ENCODE measurements at regions not wholly inside any gene's neighbourhood (a gene's known extent, or its start where the extent isn't known, plus 50 kb on each side); places are given as distances from the start of the nearest gene placed in this dataset.
"Not testable (repeated sequence)": the region's sequence is repeated elsewhere in the genome, so short reads cannot be mapped to it uniquely, and the experiment has no call there.

GRCh38 chr9:135305546-135306180 is 173.9 kb upstream of the PPP1R26 start:
- DNase-seq (ENCODE audit: low spot score) (peak; percentile 30), ATAC-seq (no peak)

- ATAC-seq (no peak), DNase-seq (ENCODE audit: low spot score) (peak; percentile 28)
Observed at GRCh38 chr9:135306699-135307098, 172.9 kb upstream of the PPP1R26 start.

DNA sequence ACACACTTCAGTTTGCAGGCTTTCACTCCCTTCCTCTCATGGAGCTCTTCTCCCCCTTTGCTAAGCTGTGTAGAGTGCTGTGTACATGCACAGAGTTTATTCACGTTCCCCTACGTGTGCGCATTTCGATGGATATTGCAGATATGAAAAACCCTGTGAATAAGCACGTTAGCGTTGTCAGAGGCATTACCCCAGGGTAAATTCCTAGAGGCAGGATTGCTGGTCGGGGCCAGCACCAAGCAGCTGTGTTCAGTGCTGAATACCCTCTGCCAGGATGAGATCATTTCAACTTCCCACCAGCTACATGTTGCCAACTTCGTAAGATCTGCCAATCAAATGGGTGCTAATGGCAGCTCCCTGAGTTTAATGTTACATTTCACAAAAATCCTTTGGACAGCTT is 172.3 kb upstream of the PPP1R26 start:
- peak; percentile 10 for DNase-seq (ENCODE audit: low spot score)

GRCh38 chr9:135307919-135308318 is 171.7 kb upstream of the PPP1R26 start:
- ATAC-seq = not testable (repeated sequence)
- DNase-seq (ENCODE audit: low spot score) = peak; percentile 7

More for the DNA sequence above, 172.3 kb upstream of the PPP1R26 start:
- ATAC-seq = no peak

GRCh38 chr9:135308821-135309762 is 170.5 kb upstream of the PPP1R26 start:
- ATAC-seq = no peak
- peak; percentile 29 for DNase-seq (ENCODE audit: low spot score)

DNA sequence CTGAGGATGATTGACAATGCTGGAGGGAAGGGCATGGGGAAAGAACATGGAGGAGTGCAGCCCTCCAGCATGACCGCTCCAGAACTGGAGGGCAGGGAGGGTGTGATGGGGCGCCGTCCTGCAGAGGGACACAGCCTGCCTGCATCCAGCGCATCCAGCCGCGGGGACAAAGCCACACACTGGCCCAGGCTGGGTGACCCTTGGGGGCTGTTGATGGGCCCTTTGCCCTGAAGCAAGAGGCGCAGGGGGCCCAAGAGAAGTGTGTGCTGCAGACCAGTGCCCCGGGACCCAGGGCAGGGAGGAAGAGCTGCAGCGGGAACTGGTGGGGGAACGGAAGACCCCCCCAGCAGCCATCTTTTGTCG is 169.8 kb upstream of the PPP1R26 start:
- ATAC-seq = no peak
- DNase-seq (ENCODE audit: low spot score) = peak; percentile 24

DNA sequence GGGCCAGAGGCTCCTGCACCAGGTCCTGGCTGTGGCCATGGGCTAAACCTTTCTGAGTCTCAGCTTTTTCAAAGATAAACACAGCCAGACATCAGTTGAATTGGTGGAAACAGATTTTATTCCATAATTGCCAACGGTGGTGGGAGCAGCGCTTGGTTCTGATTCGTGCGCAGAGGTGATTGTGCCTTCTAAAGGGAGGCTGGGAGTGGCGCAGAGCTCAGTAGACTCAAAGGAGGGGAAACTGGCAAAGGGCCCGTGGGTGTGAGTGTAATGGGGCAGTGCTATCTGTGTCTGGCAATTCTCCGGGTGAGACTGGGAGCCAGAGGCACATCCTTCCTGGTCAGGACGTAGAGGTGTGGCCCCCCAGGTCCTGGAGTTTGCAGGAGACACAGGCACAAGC is 169.4 kb upstream of the PPP1R26 start:
- DNase-seq (ENCODE audit: low spot score) (peak; percentile 22), ATAC-seq (no peak)

GRCh38 chr9:135315572-135315971 is 164.0 kb upstream of the PPP1R26 start:
- ATAC-seq = no peak

GRCh38 chr9:135320331-135320730 is 159.3 kb upstream of the PPP1R26 start:
- peak; percentile 11 for DNase-seq (ENCODE audit: low spot score)
- ATAC-seq = no peak

More at GRCh38 chr9:135315572-135315971, 164.0 kb upstream of the PPP1R26 start:
- peak; percentile 37 for DNase-seq (ENCODE audit: low spot score)

- no peak for DNase-seq (ENCODE audit: low spot score)
- ATAC-seq = no peak
Observed at GRCh38 chr9:135320943-135321342, 158.6 kb upstream of the PPP1R26 start.

- no peak for ATAC-seq
- no peak for DNase-seq (ENCODE audit: low spot score)
Observed at GRCh38 chr9:135321580-135321979, 158.0 kb upstream of the PPP1R26 start.

- no peak for ATAC-seq
- peak; percentile 5 for DNase-seq (ENCODE audit: low spot score)
Observed at GRCh38 chr9:135324329-135324728, 155.3 kb upstream of the PPP1R26 start.

GRCh38 chr9:135326141-135326540 is 153.4 kb upstream of the PPP1R26 start:
- DNase-seq (ENCODE audit: low spot score) (peak; percentile 35), ATAC-seq (no peak)

GRCh38 chr9:135326633-135327152 is 152.9 kb upstream of the PPP1R26 start:
- no peak for ATAC-seq
- peak; percentile 27 for DNase-seq (ENCODE audit: low spot score)

DNA sequence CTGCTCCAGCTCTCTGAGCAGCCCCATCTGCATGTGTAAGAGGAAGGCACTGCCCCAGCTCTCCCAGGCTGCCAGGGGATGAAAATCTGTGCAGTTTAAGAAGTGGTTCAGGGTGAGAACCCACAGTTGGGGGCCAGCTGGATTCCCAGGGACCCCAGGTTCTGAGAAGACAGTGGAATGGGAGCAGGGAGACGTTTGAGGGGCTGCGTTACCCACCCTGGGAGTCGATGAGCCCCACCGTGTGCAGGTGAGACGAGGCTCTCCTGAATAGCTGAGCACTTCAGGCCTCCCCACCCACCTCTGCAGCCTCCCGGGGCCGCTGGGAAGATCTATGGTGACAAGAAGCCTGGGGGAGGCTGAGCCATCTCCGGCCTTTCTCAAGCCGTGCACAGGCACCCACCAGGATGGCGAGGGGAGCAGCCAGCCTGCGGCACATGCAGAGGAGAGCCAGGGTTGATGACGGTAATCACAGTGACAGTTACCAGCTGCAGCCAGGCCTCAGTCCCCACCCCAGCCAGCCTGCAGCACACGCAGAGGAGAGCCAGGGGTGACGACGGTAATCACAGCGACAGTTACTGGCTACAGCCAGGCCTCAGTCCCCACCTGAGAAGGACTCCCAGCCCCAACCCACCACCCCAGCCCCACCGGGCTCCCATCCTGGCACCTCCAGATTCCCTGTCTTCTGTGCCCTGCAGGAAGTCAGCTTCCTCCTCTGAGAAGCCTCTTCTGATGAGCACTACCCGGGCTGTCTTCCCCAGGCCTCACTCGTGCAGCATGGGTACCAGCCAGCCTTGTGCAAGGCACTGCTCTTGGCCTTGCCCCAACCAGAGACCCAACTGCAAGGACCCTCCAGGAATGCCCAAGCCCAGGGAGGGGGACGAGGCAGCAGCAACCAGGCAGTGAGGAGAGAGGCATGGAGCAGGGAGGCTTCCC is 150.8 kb upstream of the PPP1R26 start:
- ATAC-seq = no peak
- peak; percentile 33 for DNase-seq (ENCODE audit: low spot score)

- no peak for ATAC-seq
- DNase-seq (ENCODE audit: low spot score) = peak; percentile 35
Observed at GRCh38 chr9:135329571-135330306, 149.8 kb upstream of the PPP1R26 start.

DNA sequence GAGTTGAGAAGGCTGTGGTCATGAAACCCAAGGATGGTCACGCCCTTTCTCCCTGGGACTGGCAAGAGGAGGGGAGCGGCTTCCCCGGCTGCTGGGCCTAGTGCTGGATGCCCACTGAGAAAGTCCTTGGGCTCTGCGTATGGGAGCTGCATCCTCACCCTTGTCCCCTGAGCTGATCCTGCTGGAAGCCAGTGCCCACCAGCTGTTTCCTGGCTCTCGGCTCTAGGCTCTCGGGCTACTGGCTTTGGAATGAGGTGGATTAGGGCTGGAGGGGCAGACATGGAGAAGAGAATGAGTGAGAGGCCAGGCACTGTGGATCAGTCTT is 149.3 kb upstream of the PPP1R26 start:
- no peak for ATAC-seq
- peak; percentile 7 for DNase-seq (ENCODE audit: low spot score)

DNA sequence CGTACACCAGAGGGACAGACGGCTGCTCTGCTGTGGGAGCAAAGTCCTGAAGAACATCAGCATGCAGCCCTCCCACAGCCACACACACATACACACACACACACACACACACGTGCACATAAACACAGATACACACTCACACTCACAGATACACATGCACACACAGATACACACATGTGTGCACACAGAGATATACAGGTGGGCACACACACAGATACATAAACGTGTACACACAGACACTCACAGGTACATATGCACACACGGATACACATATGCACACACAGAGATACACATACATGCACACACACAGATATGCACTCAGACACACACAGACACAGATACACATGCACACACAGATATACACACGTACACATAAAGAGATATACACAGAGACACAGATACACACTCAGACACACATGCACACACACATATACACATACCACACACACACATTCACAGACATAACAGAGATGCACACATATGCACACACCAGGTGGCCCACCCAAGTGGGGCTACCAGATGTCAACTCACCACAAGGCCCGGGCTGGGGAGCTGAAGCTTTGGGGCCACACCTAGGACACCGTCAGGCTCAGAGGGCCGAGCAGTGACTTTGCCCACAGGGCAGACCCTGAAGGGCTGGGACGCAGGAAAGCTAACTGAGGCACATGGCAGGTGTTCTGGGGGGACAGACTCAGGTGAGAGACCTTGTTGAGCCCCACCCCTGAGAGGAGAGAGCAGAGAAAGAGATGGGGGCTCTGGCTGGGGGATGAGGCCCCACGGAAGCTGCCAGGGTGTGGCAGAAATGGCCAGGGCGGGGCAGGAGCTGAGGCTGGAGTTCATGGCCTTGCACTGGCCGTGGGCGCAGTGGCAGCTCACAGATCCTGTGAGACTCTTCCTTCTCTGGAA is 148.6 kb upstream of the PPP1R26 start:
- DNase-seq (ENCODE audit: low spot score) = peak; percentile 33
- no peak for ATAC-seq

- ATAC-seq (no peak), DNase-seq (ENCODE audit: low spot score) (peak; percentile 7)
Observed at GRCh38 chr9:135332516-135332915, 147.1 kb upstream of the PPP1R26 start.

All from left lobe of liver (tissue), 2 donors.